ENCODE measurements at regions not wholly inside any gene's neighbourhood (a gene's known extent, or its start where the extent isn't known, plus 50 kb on each side); places are given as distances from the start of the nearest gene placed in this dataset.

GRCh38 chr18:46341986-46342525 is 237.9 kb downstream of the HAUS1 start:
- intact Hi-C loops (cut with micrococcal nuclease), result no loop called here
- no peak for DNase-seq (ENCODE audit: low read depth, low spot score)
- no peak for ATAC-seq
- H3K36me3 ChIP-seq (ENCODE audit: control insufficient read depth in 1 of 2, insufficient read depth in 2 of 2, low read length in 2 of 2), result no peaks in the 10 kb centered on the region
- no peak overlapping the region for H3K4me2 ChIP-seq (ENCODE audit: low read length)
- no peak for TF ChIP-seq FOSL1 (IDR thresholded peaks at IDR 0.05; ENCODE audit: low read depth)
- no peak for TF ChIP-seq ZBTB33 (IDR thresholded peaks at IDR 0.05; ENCODE audit: extremely low read depth, insufficient replicate concordance, low read length)
- TF ChIP-seq JUND (IDR thresholded peaks at IDR 0.05), result no peak
- no peak for TF ChIP-seq SP1 (IDR thresholded peaks at IDR 0.05; ENCODE audit: low read depth)
- TF ChIP-seq ZNF274 (IDR thresholded peaks at IDR 0.05; ENCODE audit: low read depth, low read length), result no peak
- TF ChIP-seq SIN3A (IDR thresholded peaks at IDR 0.05; ENCODE audit: low read depth), result no peak
- no peak for TF ChIP-seq POLR2A (IDR thresholded peaks at IDR 0.05; ENCODE audit: borderline replicate concordance, extremely low read depth, insufficient read depth, insufficient read length)
- no peak overlapping the region for H3K9ac ChIP-seq (ENCODE audit: low read length)
- CTCF ChIA-PET, result no interaction called here
- no peak overlapping the region for H2AFZ ChIP-seq (ENCODE audit: low read depth, low read length, poor library complexity, severe bottlenecking)
- H3K4me1 ChIP-seq (ENCODE audit: control insufficient read depth in 1 of 2, insufficient read depth in 2 of 2, low read length in 2 of 2), result no peaks in the 10 kb centered on the region
- no peaks in the 10 kb centered on the region for H3K27me3 ChIP-seq (ENCODE audit: insufficient read depth, low read length)
- RAD21 ChIA-PET (ENCODE audit: low non-redundant PET in 1 of 2, low total read pairs in 2 of 2, uncharacterized antibody in 2 of 2, unreplicated experiment in 2 of 2), result no interaction called here
- POLR2A ChIA-PET, result no interaction called here
- no peaks in the 10 kb centered on the region for H3K9me3 ChIP-seq (ENCODE audit: control insufficient read depth in 1 of 2, insufficient read depth in 1 of 2, low read depth in 1 of 2, low read length in 2 of 2)
- H4K20me1 ChIP-seq (ENCODE audit: insufficient read depth), result no peaks in the 10 kb centered on the region
- H3K27ac ChIP-seq (ENCODE audit: low read depth, low read length), result no peak overlapping the region
- BruUV-seq (replicated peaks), result no TSS peak
- peaks cover 3% of the 10 kb centered on the region; the same call in 1 of the 2 replicates for H3K79me2 ChIP-seq (ENCODE audit: insufficient read depth, low read length)
- no peaks in the 10 kb centered on the region for H3K9me2 ChIP-seq (ENCODE audit: insufficient read depth)
- H3K4me3 ChIP-seq (replicated peaks in 1 of 2; ENCODE audit: low read depth in 1 of 2, low read length in 2 of 2), result no peak overlapping the region

- intact Hi-C loops (cut with micrococcal nuclease), result no loop called here
- TF ChIP-seq POLR2AphosphoS5 (IDR thresholded peaks at IDR 0.05; ENCODE audit: low read depth, low read length), result no peak
- no peak for TF ChIP-seq ZNF274 (IDR thresholded peaks at IDR 0.05; ENCODE audit: low read depth, low read length)
- TF ChIP-seq, protein P1, sequence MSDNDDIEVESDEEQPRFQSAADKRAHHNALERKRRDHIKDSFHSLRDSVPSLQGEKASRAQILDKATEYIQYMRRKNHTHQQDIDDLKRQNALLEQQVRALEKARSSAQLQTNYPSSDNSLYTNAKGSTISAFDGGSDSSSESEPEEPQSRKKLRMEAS (IDR thresholded peaks at IDR 0.05), result no peak
- TF ChIP-seq POLR2A (IDR thresholded peaks at IDR 0.05; ENCODE audit: borderline replicate concordance, extremely low read depth, insufficient read depth, insufficient read length), result no peak
- no peak for TF ChIP-seq ZFX (IDR thresholded peaks at IDR 0.05)
- TF ChIP-seq CEBPB (IDR thresholded peaks at IDR 0.05; ENCODE audit: low read depth), result no peak
- TF ChIP-seq, protein P2, sequence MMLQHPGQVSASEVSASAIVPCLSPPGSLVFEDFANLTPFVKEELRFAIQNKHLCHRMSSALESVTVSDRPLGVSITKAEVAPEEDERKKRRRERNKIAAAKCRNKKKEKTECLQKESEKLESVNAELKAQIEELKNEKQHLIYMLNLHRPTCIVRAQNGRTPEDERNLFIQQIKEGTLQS (IDR thresholded peaks at IDR 0.05), result no peak
- TF ChIP-seq YY1 (IDR thresholded peaks at IDR 0.05; ENCODE audit: extremely low read depth, insufficient replicate concordance, low read depth, low read length), result no peak
- TF ChIP-seq EGR1 (IDR thresholded peaks at IDR 0.05; ENCODE audit: low read depth), result no peak
- no peak for TF ChIP-seq CTCF (IDR thresholded peaks at IDR 0.05 in 2 of 3, conservative IDR thresholded peaks at IDR 0.05 in 1 of 3; ENCODE audit: borderline replicate concordance in 1 of 3, insufficient read depth in 1 of 3, low read depth in 2 of 3, low read length in 2 of 3)
Measured at GRCh38 chr18:46343456-46343855, 239.3 kb downstream of the HAUS1 start.

More at GRCh38 chr18:46343456-46343855, 239.3 kb downstream of the HAUS1 start:
- H3K4me1 ChIP-seq (ENCODE audit: control insufficient read depth in 1 of 2, insufficient read depth in 2 of 2, low read length in 2 of 2), result no peaks in the 10 kb centered on the region
- CTCF ChIA-PET, result no interaction called here
- H3K4me3 ChIP-seq (replicated peaks in 1 of 2; ENCODE audit: low read depth in 1 of 2, low read length in 2 of 2), result no peak overlapping the region
- H3K79me2 ChIP-seq (ENCODE audit: insufficient read depth, low read length), result peaks cover 3% of the 10 kb centered on the region; the same call in 1 of the 2 replicates
- H3K9ac ChIP-seq (ENCODE audit: low read length), result no peak overlapping the region
- POLR2A ChIA-PET, result no interaction called here
- H2AFZ ChIP-seq (ENCODE audit: low read depth, low read length, poor library complexity, severe bottlenecking), result no peak overlapping the region
- no peaks in the 10 kb centered on the region for H3K9me2 ChIP-seq (ENCODE audit: insufficient read depth)
- H3K27ac ChIP-seq (ENCODE audit: low read depth, low read length), result no peak overlapping the region
- no peaks in the 10 kb centered on the region for H3K27me3 ChIP-seq (ENCODE audit: insufficient read depth, low read length)
- H4K20me1 ChIP-seq (ENCODE audit: insufficient read depth), result no peaks in the 10 kb centered on the region
- H3K36me3 ChIP-seq (ENCODE audit: control insufficient read depth in 1 of 2, insufficient read depth in 2 of 2, low read length in 2 of 2), result no peaks in the 10 kb centered on the region
- RAD21 ChIA-PET (ENCODE audit: low non-redundant PET in 1 of 2, low total read pairs in 2 of 2, uncharacterized antibody in 2 of 2, unreplicated experiment in 2 of 2), result no interaction called here
- no peak overlapping the region for H3K4me2 ChIP-seq (ENCODE audit: low read length)
- no TSS peak for BruUV-seq (replicated peaks)
- no peak for DNase-seq (ENCODE audit: low read depth, low spot score)
- no peaks in the 10 kb centered on the region for H3K9me3 ChIP-seq (ENCODE audit: control insufficient read depth in 1 of 2, insufficient read depth in 1 of 2, low read depth in 1 of 2, low read length in 2 of 2)
- no peak for ATAC-seq

Measured in HCT116 (cell line).